HEK293T (cell line): ENCODE measurements at regions not wholly inside any gene's neighbourhood (a gene's known extent, or its start where the extent isn't known, plus 50 kb on each side); places are given as distances from the start of the nearest gene placed in this dataset.
"Not testable (repeated sequence)": the region's sequence is repeated elsewhere in the genome, so short reads cannot be mapped to it uniquely, and the experiment has no call there.

Source experiments
- CTCF ChIA-PET: fragments of 350-600 bp; formaldehyde crosslinking; extraction: SDS; loops from one replicate; lab custom pipeline; 2021; ENCODE audit warnings: antibody characterized with exemption, inconsistent platforms; lab: Yijun Ruan, JAX
- POLR2A ChIA-PET: fragments of 350-600 bp; formaldehyde crosslinking; extraction: SDS; loops from one replicate; lab custom pipeline; 2020; ENCODE audit warnings: antibody characterized with exemption, inconsistent platforms; lab: Yijun Ruan, JAX
- DNase-seq: peaks from one replicate; pipeline ENCODE4 v3.0.0; 2012; ENCODE audit warnings: mixed read lengths; ENCODE audit errors: extremely low spot score
- ARNT ChIP-seq: fragments of 450-650 bp; IDR thresholded peaks from 2 replicates; pipeline ENCODE4 v1.6.1; 2017; ENCODE audit warnings: mild to moderate bottlenecking
- BHLHE40 ChIP-seq: fragments of 450-650 bp; IDR thresholded peaks from 2 replicates; pipeline ENCODE4 v1.6.1; 2016; ENCODE audit warnings: mild to moderate bottlenecking, moderate library complexity, borderline replicate concordance
- CTBP1 ChIP-seq: fragments of 450-650 bp; IDR thresholded peaks from 2 replicates; pipeline ENCODE4 v1.6.1; 2016; ENCODE audit warnings: borderline replicate concordance
- ELF4 ChIP-seq: fragments of 450-650 bp; IDR thresholded peaks from 2 replicates; pipeline ENCODE4 v1.6.1; 2017; ENCODE audit warnings: antibody characterized with exemption
- FOXA1 ChIP-seq: fragments of 450-650 bp; IDR thresholded peaks from 2 replicates; pipeline ENCODE4 v1.6.1; 2016; ENCODE audit warnings: mild to moderate bottlenecking
- FOXK2 ChIP-seq: fragments of 450-650 bp; IDR thresholded peaks from 2 replicates; pipeline ENCODE4 v1.6.1; 2016; ENCODE audit warnings: mild to moderate bottlenecking
- FOXM1 ChIP-seq: fragments of 450-650 bp; IDR thresholded peaks from 2 replicates; pipeline ENCODE4 v1.6.1; 2017; ENCODE audit warnings: mild to moderate bottlenecking, borderline replicate concordance
- HDGF ChIP-seq: fragments of 450-650 bp; IDR thresholded peaks from 2 replicates; pipeline ENCODE4 v1.6.1; 2017; ENCODE audit warnings: antibody characterized with exemption, borderline replicate concordance
- L3MBTL2 ChIP-seq: fragments of 450-650 bp; conservative IDR thresholded peaks from 2 replicates; pipeline ENCODE4 v1.6.1; 2016; ENCODE audit warnings: mild to moderate bottlenecking
- LEF1 ChIP-seq: fragments of 450-650 bp; IDR thresholded peaks from 2 replicates; pipeline ENCODE4 v1.6.1; 2017; ENCODE audit warnings: mild to moderate bottlenecking, borderline replicate concordance
- NFRKB ChIP-seq: fragments of 450-650 bp; IDR thresholded peaks from 2 replicates; pipeline ENCODE4 v1.6.1; 2016; ENCODE audit warnings: mild to moderate bottlenecking, moderate library complexity
- PKNOX1 ChIP-seq: fragments of 450-650 bp; IDR thresholded peaks from 2 replicates; pipeline ENCODE4 v1.6.1; 2016
- SP1 ChIP-seq: fragments of 450-650 bp; IDR thresholded peaks from 2 replicates; pipeline ENCODE4 v1.6.1; 2017
- SUZ12 ChIP-seq: fragments of 450-650 bp; IDR thresholded peaks from 2 replicates; pipeline ENCODE4 v1.6.1; 2016; ENCODE audit warnings: mild to moderate bottlenecking
- TARDBP ChIP-seq: fragments of 450-650 bp; IDR thresholded peaks from 2 replicates; pipeline ENCODE4 v1.6.1; 2016
- ZNF384 ChIP-seq: fragments of 450-650 bp; IDR thresholded peaks from 2 replicates; pipeline ENCODE4 v1.6.1; 2016

- no peak for DNase-seq
- CTCF ChIA-PET, result no interaction called here
- TF ChIP-seq PKNOX1 (no peak), ZNF384 (no peak), ELF4 (no peak), HDGF (no peak), BHLHE40 (no peak), TARDBP (no peak), SUZ12 (no peak), FOXK2 (no peak), L3MBTL2 (no peak), NFRKB (no peak), ARNT (no peak), CTBP1 (no peak), FOXM1 (no peak)
- POLR2A ChIA-PET, result no interaction called here
Observed at GRCh38 chr7:9028012-9028411, 594.6 kb downstream of the NXPH1 start.

DNA sequence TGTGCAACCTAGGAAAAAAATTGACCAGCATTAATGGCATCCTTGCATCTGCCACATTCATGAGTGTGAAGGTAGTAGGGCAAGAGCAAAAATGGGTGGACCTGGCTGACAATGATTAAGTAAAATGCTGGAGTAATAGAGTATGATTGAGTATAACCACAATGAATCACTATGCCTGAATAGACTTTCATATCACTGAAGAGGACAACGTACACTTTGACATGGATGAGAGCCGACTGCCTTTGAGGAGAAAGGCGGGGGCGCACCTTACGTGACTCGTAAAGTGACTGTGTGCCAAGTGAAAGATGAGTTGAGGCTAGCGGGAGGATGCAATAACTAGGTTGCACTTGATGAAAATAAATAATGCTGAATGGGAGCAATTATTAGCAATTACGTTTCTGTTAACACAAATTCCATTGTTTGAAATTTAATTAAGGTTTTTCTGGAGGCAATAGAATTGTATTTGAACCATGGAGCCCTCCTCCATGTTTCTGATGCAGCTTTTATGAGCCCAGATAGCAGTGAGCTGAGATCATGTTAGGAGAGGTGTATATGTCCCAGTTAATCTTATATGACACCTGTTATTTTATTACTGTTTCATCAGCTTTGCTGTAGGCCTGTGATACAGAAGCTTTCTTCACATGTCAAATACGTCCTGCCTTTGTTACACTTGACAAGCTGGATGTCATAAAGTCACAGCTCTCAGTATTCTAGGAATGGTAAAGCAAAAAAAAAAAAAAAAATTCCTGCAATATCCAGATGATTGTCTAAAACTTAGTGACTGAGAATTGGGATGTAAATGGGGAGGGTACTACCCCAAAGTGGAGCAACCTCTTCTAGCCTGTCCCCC lies 596.5 kb downstream of the NXPH1 start:
- POLR2A ChIA-PET, result no interaction called here
- no peak for TF ChIP-seq PKNOX1
- TF ChIP-seq FOXA1, result no peak
- TF ChIP-seq FOXK2, result no peak
- TF ChIP-seq L3MBTL2, result no peak
- no peak for TF ChIP-seq BHLHE40
- TF ChIP-seq FOXM1, result no peak
- TF ChIP-seq HDGF, result no peak
- TF ChIP-seq ELF4, result no peak
- TF ChIP-seq ZNF384, result no peak
- TF ChIP-seq LEF1, result no peak
- TF ChIP-seq TARDBP, result no peak
- DNase-seq, result no peak
- CTCF ChIA-PET, result interaction anchor here (0.7 kb wide), 1 partner anchor 15 kb away, joined by 8 read pairs; no protein-coding TSS in a partner anchor

DNA sequence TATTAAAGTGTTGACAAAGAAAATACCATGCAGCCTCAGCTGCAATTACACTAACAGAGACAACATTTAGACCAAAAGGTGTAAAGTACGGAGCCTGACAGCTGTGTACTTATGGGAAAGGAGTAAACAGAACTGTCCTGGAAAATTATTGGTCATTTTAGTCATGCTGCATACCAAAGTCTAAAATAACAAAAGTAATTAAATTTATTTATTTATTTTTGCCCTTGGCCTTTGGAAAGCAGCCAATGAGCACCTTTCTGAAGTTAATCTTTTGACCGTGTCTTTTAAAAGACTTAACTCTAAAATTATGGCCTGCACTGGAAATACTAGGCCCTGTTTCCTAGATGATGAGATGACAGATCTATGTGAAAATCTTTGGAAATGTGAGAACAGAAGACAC lies 597.6 kb downstream of the NXPH1 start:
- TF ChIP-seq SUZ12, result no peak
- TF ChIP-seq ZNF384, result no peak
- no peak for TF ChIP-seq L3MBTL2
- no peak for TF ChIP-seq TARDBP
- TF ChIP-seq NFRKB, result no peak
- TF ChIP-seq FOXK2, result no peak
- no peak for TF ChIP-seq FOXM1
- no peak for TF ChIP-seq ELF4
- no peak for TF ChIP-seq BHLHE40
- TF ChIP-seq FOXA1, result no peak
- TF ChIP-seq LEF1, result no peak
- TF ChIP-seq HDGF, result no peak
- TF ChIP-seq SP1, result no peak
- no peak for TF ChIP-seq ARNT
- no peak for TF ChIP-seq PKNOX1
- no peak for TF ChIP-seq CTBP1
- POLR2A ChIA-PET, result no interaction called here

DNA sequence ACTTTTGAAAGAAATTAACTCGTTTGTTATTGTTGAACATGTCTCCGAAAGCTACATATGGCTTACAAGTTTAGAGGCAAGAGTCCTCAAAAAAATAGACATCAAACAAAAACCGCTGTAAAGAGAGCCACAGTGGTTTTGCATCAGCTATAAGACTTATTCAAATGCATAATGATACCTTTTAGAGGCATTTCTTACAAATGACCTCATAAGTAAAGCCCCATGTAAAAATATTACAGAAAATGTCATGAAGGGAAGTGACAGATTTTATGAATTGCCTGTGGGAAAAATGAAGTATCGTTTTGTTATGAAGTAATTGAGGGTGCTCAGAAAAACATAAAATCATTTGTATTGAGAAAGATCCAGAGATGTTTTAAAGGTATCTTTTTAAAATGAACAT lies 598.0 kb downstream of the NXPH1 start:
- CTCF ChIA-PET, result no interaction called here
- no peak for TF ChIP-seq FOXK2
- no peak for TF ChIP-seq NFRKB
- no peak for TF ChIP-seq HDGF
- TF ChIP-seq TARDBP, result no peak
- TF ChIP-seq ARNT, result no peak
- TF ChIP-seq CTBP1, result no peak
- TF ChIP-seq L3MBTL2, result no peak
- no peak for TF ChIP-seq LEF1
- no peak for TF ChIP-seq SUZ12
- TF ChIP-seq FOXM1, result no peak
- TF ChIP-seq SP1, result no peak
- no peak for TF ChIP-seq ELF4

More for the DNA sequence above, 597.6 kb downstream of the NXPH1 start:
- CTCF ChIA-PET, result interaction anchor here (0.7 kb wide), 1 partner anchor 14 kb away, joined by 8 read pairs; no protein-coding TSS in a partner anchor
- no peak for DNase-seq

GRCh38 chr7:9036080-9036479 lies 602.7 kb downstream of the NXPH1 start:
- POLR2A ChIA-PET, result no interaction called here
- no peak for DNase-seq

More for the DNA sequence above, 598.0 kb downstream of the NXPH1 start:
- POLR2A ChIA-PET, result no interaction called here
- DNase-seq, result no peak

DNA sequence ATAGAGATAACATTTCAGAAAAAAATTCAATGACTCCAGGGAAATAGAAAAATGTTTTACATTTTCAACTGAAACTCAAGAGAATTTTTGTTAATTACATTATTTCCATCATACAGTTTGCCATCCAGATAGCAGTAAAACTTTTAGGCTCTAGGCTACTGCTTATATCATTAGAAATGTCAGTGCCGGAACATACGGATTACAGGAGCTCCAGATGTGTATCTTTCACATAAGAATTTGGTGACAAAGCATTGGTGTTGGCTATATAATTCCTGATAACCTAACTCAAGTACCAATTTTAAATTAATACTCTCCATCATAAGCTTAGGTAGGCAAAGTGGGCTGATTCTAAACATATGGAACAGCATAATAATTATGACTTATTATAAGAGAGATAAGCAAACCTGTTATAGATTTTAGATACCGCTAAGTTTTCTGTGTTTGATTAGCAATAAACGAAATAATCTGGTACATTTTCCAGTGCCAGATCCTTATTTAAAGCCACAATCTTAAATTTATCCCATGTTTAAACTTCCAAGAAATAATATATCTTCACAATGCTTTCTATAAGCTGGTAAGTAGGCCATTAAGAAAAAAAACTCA lies 637.9 kb downstream of the NXPH1 start:
- DNase-seq, result no peak
- CTCF ChIA-PET, result no interaction called here
- TF ChIP-seq PKNOX1 (no peak), LEF1 (no peak), ARNT (no peak), L3MBTL2 (no peak), SUZ12 (no peak), CTBP1 (no peak), TARDBP (no peak), NFRKB (no peak), ELF4 (no peak), SP1 (no peak), HDGF (no peak), FOXM1 (no peak), BHLHE40 (no peak), FOXA1 (no peak), ZNF384 (no peak), FOXK2 (no peak)
- POLR2A ChIA-PET, result no interaction called here

More at GRCh38 chr7:9036080-9036479, 602.7 kb downstream of the NXPH1 start:
- CTCF ChIA-PET, result no interaction called here
- TF ChIP-seq NFRKB, result no peak

DNA sequence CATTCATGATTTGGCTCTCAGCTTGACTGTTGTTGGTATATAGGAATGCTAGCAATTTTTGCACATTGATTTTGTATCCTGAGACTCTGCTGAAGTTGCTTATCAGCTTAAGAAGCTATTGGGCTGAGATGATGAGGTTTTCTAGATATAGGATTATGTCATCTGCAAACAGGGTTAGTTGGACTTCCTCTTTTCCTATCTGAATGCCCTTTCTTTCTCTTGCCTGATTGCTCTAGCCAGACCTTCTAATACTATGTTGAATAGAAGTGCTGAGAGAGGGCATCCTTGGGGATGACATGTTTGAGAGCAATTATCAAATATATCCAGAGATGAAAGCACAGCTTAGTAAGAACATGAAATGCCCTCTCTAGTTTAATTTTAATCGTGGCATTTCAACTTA lies 642.4 kb downstream of the NXPH1 start:
- CTCF ChIA-PET, POLR2A ChIA-PET: not testable (repeated sequence)

More for the DNA sequence above, 642.4 kb downstream of the NXPH1 start:
- DNase-seq, result not testable (repeated sequence)
